Urinary bladder (tissue), 3 donors: ENCODE measurements at regions not wholly inside any gene's neighbourhood (a gene's known extent, or its start where the extent isn't known, plus 50 kb on each side); places are given as distances from the start of the nearest gene placed in this dataset.
"Not testable (repeated sequence)": the region's sequence is repeated elsewhere in the genome, so short reads cannot be mapped to it uniquely, and the experiment has no call there.

ENCODE experiments used
- DNase-seq: peaks from one replicate; pipeline ENCODE4 v3.0.0-alpha.2; 2015; ENCODE audit errors: extremely low spot score
- H3K27ac ChIP-seq: one replicate; pipeline ENCODE4 v1.5.1; 2013; ENCODE audit warnings: low read depth, mild to moderate bottlenecking, moderate library complexity
- H3K36me3 ChIP-seq: one replicate; pipeline ENCODE4 v1.6.1; 2013; ENCODE audit warnings: mild to moderate bottlenecking, moderate library complexity; ENCODE audit not compliant: insufficient read depth
- H3K4me1 ChIP-seq: one replicate; pipeline ENCODE4 v1.6.1; 2013; ENCODE audit warnings: mild to moderate bottlenecking, moderate library complexity; ENCODE audit not compliant: insufficient read depth
- H3K4me3 ChIP-seq: one replicate; pipeline ENCODE4 v1.5.1; 2013; ENCODE audit warnings: low read depth, low read length
- WGBS: extraction: QIAGEN DNeasy Blood & Tissue Kit; methylation state at CpG from one replicate; pipeline ENCODE4 v1.1.7; 2013; 5-methylcytosine and 5-hydroxymethylcytosine counted together
- donor health status: healthy with polysubstance abuse.
- donor health status: healthy.

GRCh38 chr9:103277240-103277639, 282.1 kb downstream of the CYLC2 start:
- no peak overlapping the region for H3K4me3 ChIP-seq

GRCh38 chr9:103281126-103281525, 286.0 kb downstream of the CYLC2 start:
- no peak overlapping the region for H3K4me3 ChIP-seq
- H3K36me3 ChIP-seq = no peaks in the 10 kb centered on the region
- H3K27ac ChIP-seq = no peak overlapping the region
- DNase-seq = no peak
- 29% methylated on average over 2 of the region's 2 CpGs for WGBS
- H3K4me1 ChIP-seq = no peaks in the 10 kb centered on the region

More at GRCh38 chr9:103277240-103277639, 282.1 kb downstream of the CYLC2 start:
- Histone ChIP-seq H3K36me3 (no peaks in the 10 kb centered on the region), H3K27ac (no peak overlapping the region), H3K4me1 (no peaks in the 10 kb centered on the region)
- WGBS = 64% methylated on average over 4 of the region's 4 CpGs
- no peak for DNase-seq

- H3K4me3 ChIP-seq = no peak overlapping the region
- H3K36me3 ChIP-seq = no peaks in the 10 kb centered on the region
- WGBS = 57% methylated on average over 6 of the region's 6 CpGs
- no peak overlapping the region for H3K27ac ChIP-seq
- no peaks in the 10 kb centered on the region for H3K4me1 ChIP-seq
- no peak for DNase-seq
Measured at GRCh38 chr9:103287361-103287760, 292.2 kb downstream of the CYLC2 start.

DNA sequence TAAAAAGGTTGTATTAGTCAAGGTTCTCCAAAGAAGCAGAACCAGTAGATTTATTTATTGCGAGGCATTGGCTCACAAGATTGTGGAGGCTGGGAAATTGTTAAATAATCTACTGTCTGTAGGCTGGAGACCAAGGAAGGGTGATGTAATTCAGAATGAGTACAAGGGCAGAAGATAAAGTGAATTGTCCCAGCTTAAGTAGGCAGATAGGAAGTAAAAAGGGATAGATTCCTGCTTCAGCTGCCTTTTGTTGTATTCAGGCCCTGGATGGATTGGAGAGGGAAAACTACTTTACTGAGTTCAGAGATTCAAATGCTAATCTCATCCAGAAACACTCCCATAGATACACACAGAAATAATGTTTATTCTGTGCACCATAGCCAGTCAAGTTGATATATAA, 301.1 kb downstream of the CYLC2 start:
- no peak overlapping the region for H3K4me3 ChIP-seq
- no peak overlapping the region for H3K27ac ChIP-seq
- 83% methylated on average over 1 of the region's 1 CpG for WGBS
- no peak for DNase-seq
- no peaks in the 10 kb centered on the region for H3K36me3 ChIP-seq
- no peaks in the 10 kb centered on the region for H3K4me1 ChIP-seq

DNA sequence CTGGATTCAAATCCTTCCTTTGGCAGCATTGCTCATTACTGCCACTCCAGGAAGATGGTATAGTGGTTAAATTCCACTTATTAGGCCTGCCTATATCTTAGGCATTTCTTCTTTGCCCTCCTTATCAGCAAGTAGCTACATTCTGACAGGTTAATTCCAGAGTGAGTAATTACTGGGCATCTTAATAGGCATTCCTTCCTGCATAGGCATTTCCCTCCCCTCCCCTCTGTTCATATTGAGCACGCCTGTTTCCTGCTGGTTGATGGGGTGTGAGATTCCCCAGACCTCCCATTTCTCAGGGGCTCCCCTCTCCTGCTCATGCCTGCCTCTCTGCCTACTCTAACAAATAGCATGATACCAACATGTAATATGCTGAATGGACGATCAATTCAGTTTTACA, 305.9 kb downstream of the CYLC2 start:
- 45% methylated on average over 2 of the region's 2 CpGs for WGBS

GRCh38 chr9:103304797-103305196, 309.7 kb downstream of the CYLC2 start:
- no peak for DNase-seq
- Histone ChIP-seq H3K27ac (no peak overlapping the region), H3K4me1 (no peaks in the 10 kb centered on the region), H3K4me3 (no peak overlapping the region), H3K36me3 (no peaks in the 10 kb centered on the region)
- WGBS = 77% methylated on average over 1 of the region's 1 CpG

More for the DNA sequence above, 305.9 kb downstream of the CYLC2 start:
- no peak for DNase-seq
- H3K4me3 ChIP-seq = no peak overlapping the region
- H3K36me3 ChIP-seq = no peaks in the 10 kb centered on the region
- no peak overlapping the region for H3K27ac ChIP-seq
- H3K4me1 ChIP-seq = no peaks in the 10 kb centered on the region

DNA sequence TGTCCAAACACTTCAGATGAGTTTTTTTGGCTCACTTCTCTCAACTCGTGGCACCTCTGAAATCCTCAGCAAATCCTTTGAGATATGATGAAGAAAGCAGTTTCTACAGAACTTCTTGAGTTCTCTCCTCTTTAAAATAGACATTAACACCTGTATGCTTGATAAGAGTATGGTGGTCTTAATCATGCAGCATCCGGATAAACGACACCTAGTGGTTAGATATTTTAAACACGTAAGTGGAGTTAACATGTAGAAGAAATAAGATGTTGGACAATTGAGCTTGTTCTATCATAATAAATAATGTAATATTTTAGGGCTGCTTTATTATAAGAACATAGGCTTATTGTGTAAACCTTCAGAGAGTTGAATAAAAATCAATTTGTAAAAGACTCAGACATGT, 324.8 kb downstream of the CYLC2 start:
- WGBS = 33% methylated on average over 4 of the region's 4 CpGs
- Histone ChIP-seq H3K36me3 (no peaks in the 10 kb centered on the region), H3K4me1 (no peaks in the 10 kb centered on the region), H3K4me3 (no peak overlapping the region), H3K27ac (no peak overlapping the region)
- DNase-seq = no peak

GRCh38 chr9:103323699-103324098, 328.6 kb downstream of the CYLC2 start:
- Histone ChIP-seq H3K4me1 (no peaks in the 10 kb centered on the region), H3K27ac (no peak overlapping the region), H3K4me3 (no peak overlapping the region), H3K36me3 (no peaks in the 10 kb centered on the region)
- DNase-seq = no peak
- WGBS = 55% methylated on average over 1 of the region's 1 CpG

DNA sequence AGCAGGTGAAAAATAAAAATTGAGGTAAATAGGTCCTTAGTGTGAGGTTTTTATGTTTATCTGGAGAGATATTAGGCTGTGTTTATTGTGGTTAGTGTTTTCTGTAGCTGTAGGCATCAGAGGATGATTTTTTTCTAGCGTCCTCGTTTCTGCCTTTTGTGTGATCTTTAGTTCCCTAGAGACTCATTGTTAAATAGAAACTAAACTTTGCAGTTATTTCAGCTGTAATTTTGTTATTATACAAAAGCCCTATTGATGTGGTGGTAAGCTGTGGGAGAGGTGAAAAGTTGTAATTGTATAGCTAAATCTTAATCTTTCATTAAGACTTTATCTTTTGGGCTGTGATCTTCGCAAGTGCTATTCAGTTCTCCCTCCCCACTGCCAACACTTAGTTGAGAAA, 340.3 kb downstream of the CYLC2 start:
- 72% methylated on average over 3 of the region's 3 CpGs for WGBS
- DNase-seq = no peak
- Histone ChIP-seq H3K4me1 (no peaks in the 10 kb centered on the region), H3K4me3 (no peak overlapping the region), H3K27ac (no peak overlapping the region), H3K36me3 (no peaks in the 10 kb centered on the region)

- no peaks in the 10 kb centered on the region for H3K36me3 ChIP-seq
- no peak for DNase-seq
Measured at GRCh38 chr9:103355000-103355399, 359.9 kb downstream of the CYLC2 start.

DNA sequence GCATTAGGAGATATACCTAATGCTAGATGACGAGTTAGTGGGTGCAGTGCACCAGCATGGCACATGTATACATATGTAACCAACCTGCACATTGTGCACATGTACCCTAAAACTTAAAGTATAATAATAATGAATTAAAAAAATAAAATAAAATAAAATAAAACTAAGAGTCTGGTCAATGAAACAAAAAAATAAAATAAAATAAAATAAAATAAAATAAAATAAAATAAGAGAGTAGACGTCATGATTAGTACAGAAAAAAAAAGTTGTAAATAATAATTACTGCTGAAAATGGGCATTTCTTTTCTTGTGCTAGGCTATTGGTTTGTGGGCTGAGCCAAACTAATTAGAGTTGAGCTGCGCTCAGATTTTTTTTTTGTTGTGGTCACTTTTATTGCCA, 362.8 kb downstream of the CYLC2 start:
- not testable (repeated sequence) for H3K4me3 ChIP-seq, H3K4me1 ChIP-seq, H3K36me3 ChIP-seq, H3K27ac ChIP-seq, DNase-seq
- WGBS = 90% methylated on average over 3 of the region's 3 CpGs

More at GRCh38 chr9:103355000-103355399, 359.9 kb downstream of the CYLC2 start:
- WGBS = 74% methylated on average over 2 of the region's 2 CpGs
- no peak overlapping the region for H3K27ac ChIP-seq
- no peak overlapping the region for H3K4me3 ChIP-seq
- H3K4me1 ChIP-seq = no peaks in the 10 kb centered on the region

DNA sequence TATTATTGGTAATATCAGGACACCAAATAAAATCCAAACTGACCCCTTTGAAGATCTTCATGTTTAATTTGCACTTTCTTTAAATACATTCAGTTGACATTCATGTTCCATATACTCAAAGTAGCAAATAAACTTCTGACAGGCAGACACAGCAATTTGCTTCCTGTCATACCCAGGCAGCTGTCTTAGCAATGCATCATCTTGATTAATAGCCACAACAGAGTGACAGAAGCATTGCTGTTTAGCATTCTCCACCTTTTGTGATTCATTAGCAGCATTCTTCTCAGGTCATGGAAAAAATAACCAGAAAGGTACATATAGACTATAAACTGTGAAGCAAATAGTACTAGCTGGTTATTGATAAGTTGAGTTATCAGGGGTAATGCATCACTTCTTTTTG, 366.8 kb downstream of the CYLC2 start:
- Histone ChIP-seq H3K4me1 (no peaks in the 10 kb centered on the region), H3K27ac (no peak overlapping the region), H3K36me3 (no peaks in the 10 kb centered on the region), H3K4me3 (no peak overlapping the region)
- DNase-seq = no peak

GRCh38 chr9:103362986-103363385, 367.9 kb downstream of the CYLC2 start:
- no peak overlapping the region for H3K4me3 ChIP-seq
- DNase-seq = no peak
- no peaks in the 10 kb centered on the region for H3K4me1 ChIP-seq
- H3K27ac ChIP-seq = no peak overlapping the region
- no peaks in the 10 kb centered on the region for H3K36me3 ChIP-seq

DNA sequence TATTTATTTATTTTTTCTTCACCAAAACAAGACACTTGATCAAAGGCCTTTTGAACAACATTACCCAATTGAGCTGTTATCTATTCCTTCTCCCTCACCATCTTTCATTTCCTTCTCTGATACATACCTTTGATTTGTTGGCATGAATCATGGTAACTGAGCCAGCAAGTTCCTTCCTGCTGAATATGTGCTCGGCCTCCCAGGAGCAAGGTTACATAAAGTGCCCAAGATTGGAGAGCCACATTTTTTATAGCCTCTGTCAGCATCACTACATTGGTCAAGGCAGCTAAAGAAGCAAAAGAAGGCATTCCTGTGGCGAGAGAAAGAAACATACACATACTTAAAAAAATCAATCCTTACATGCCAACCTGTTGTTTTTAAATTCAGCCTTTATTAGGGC, 369.6 kb downstream of the CYLC2 start:
- H3K27ac ChIP-seq = no peak overlapping the region

GRCh38 chr9:103371152-103371551, 376.0 kb downstream of the CYLC2 start:
- no peak for DNase-seq
- Histone ChIP-seq H3K4me1 (no peaks in the 10 kb centered on the region), H3K27ac (no peak overlapping the region), H3K4me3 (no peak overlapping the region), H3K36me3 (no peaks in the 10 kb centered on the region)
- 86% methylated on average over 5 of the region's 5 CpGs for WGBS

More for the DNA sequence above, 369.6 kb downstream of the CYLC2 start:
- 70% methylated on average over 2 of the region's 2 CpGs for WGBS
- no peak overlapping the region for H3K4me3 ChIP-seq
- H3K36me3 ChIP-seq = no peaks in the 10 kb centered on the region
- no peaks in the 10 kb centered on the region for H3K4me1 ChIP-seq
- no peak for DNase-seq
